ENCODE measurements at regions not wholly inside any gene's neighbourhood (a gene's known extent, or its start where the extent isn't known, plus 50 kb on each side); places are given as distances from the start of the nearest gene placed in this dataset.

GRCh38 chr11:128262463-128263345 is 324.7 kb downstream of the ETS1 start:
- DNase-seq (ENCODE audit: low read depth, low spot score), result no peak

GRCh38 chr11:128261011-128261421 is 326.3 kb downstream of the ETS1 start:
- DNase-seq (ENCODE audit: low read depth, low spot score), result no peak

DNA sequence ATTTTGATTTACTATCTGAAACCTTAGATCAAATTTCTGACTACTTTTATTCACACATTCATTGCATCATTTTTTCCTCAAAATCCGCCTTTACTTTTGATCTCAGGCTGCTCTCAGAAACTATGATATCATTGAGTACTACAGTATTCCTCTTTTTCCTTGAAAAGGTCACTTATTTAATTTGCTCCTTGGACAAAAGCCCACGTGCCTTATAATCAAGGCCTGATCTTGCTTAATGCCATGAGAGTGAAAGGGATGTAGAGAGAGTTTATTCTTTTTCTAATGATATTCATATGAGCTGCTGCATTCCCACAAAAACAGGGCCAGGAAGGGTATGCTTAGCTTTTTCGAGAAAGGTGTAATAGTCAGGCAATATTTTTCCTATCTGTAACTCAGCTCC is 327.0 kb downstream of the ETS1 start:
- no peak for DNase-seq (ENCODE audit: low read depth, low spot score)

DNA sequence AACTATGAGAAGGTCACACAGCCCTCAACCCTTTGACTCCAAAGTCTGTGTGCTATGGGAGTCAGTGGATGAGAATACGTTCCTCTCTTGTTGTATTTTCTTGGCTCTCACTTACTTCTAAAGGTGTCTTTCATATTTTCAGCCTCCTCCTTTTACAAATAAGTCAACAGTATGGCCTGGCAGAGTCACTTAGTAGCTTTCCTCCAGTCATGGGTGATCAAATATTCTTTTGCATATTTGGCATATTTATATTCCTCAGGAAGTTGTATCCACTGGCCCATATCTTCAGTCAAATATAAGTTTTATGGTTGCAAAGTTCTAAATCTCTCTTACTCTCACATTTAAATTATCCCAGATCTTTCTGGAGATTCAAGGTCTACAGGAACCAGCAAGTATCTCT is 327.5 kb downstream of the ETS1 start:
- DNase-seq (ENCODE audit: low read depth, low spot score), result no peak

DNA sequence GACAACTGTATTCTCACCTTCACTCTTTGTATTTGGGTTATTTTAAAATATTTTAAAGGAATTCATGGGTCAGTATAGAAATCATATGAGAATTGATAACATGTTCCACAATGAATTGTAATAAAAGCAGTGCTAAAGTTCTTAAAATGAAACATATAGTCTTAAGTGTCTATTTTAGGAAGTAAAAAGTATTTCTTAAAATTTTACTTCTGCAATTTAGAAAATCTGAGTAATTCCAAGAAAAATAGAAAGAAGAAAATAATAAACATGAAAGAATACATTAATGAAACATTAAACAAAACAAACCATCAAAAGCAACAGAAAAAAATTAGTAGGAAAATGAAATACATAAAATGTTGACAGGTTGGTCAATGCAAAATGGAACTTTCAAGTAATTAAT is 332.4 kb downstream of the ETS1 start:
- no peak for DNase-seq (ENCODE audit: low read depth, low spot score)

GRCh38 chr11:128251140-128251539 is 336.2 kb downstream of the ETS1 start:
- DNase-seq (ENCODE audit: low read depth, low spot score), result no peak

DNA sequence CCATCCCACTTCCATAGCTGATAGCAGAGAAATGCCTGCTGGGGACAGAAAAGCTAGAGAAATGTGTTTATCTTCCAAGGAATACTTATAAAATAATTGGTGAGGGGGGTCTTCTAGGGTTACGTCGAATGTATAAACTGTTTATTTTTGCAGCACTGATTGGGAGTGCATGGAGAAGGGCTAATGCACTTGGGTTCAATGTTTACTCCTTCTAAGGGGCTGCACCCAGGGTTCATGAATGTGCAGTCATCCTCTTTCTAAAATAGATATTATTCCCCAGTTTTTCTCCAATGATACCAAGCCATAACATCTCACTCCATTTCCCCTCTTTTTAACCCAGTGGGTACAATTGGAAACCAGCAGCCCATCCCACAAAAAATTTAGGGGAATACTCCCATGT is 336.9 kb downstream of the ETS1 start:
- DNase-seq (ENCODE audit: low read depth, low spot score), result no peak

GRCh38 chr11:128246810-128247594 is 340.4 kb downstream of the ETS1 start:
- no peak for DNase-seq (ENCODE audit: low read depth, low spot score)

DNA sequence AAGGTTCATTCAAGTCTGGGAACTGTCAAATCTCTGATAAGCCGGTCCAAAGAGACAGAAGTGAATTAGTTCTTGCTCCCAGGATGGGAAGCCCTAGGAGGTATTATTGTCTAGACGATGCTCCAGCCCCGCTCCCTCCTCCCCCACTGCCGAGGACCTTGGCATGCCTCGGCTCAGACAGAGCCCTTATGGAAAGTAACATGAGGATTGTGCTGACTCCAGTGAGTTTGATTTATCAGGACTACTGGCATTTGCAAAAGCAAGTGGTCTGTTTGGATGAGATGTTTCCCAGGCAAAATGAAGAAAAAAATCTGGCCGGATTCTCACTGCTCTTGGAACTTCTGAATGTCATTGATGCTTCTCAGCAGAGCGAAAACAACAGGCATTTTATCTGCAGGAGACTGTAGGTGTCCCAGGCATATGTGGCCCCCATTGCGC is 341.0 kb downstream of the ETS1 start:
- DNase-seq (ENCODE audit: low read depth, low spot score), result no peak

GRCh38 chr11:128244871-128245270 is 342.5 kb downstream of the ETS1 start:
- DNase-seq (ENCODE audit: low read depth, low spot score), result no peak

DNA sequence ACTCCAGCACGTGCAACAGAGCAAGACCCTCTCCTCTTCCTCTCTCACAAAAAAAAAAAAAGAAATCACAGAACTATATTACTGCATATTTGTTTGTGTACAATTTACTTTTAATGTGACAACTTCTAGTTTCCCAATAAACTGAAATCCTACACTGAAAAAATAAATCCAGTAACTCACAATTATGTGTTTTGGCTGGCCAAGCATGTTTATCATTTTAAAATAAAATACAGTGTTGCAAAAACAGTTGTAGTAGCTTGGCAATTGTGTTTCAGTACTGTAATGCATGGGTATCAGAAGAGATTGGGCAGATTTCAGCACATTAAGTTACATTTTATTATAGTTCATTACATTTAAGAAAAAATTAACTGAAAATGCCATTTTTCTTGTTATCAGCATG is 344.9 kb downstream of the ETS1 start:
- no peak for DNase-seq (ENCODE audit: low read depth, low spot score)

DNA sequence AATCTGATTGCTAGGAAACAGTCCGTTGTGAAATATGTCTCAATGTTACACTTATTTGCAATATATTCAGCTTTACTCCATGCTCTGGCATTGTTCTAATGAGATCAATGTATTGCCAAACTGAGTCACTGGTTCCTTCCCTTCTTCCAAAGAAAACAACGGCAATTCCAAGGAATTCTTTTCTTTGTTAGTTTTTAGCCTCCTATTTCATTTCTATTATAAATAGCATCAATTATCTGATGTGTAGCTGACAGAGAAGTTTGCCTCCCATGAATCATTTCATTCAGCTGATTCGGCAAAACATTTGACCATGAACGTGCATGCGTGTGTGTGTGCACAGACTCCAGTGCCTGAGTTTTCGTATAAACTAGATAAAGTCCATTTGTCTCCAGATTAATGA is 346.8 kb downstream of the ETS1 start:
- peak; percentile 53 for DNase-seq (ENCODE audit: low read depth, low spot score)

DNA sequence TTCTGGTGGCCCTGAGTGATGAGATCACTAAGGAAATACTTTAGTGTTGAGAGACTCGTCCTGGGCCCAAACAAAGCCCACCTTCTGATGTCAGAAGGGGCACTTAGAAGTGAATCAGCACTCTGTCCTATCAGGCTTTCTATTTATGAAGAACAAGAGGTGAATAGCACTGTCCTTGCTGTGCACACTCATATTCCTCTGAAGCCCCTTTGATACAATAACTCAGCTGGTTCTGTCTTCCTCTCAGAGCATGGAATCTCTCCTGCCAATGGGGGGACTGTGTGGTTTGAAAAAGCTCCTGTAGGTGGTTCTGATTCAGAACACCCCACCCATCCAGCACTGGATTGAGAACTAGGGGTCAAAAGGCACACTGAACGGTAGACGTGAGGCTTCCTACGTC is 348.1 kb downstream of the ETS1 start:
- no peak for DNase-seq (ENCODE audit: low read depth, low spot score)

DNA sequence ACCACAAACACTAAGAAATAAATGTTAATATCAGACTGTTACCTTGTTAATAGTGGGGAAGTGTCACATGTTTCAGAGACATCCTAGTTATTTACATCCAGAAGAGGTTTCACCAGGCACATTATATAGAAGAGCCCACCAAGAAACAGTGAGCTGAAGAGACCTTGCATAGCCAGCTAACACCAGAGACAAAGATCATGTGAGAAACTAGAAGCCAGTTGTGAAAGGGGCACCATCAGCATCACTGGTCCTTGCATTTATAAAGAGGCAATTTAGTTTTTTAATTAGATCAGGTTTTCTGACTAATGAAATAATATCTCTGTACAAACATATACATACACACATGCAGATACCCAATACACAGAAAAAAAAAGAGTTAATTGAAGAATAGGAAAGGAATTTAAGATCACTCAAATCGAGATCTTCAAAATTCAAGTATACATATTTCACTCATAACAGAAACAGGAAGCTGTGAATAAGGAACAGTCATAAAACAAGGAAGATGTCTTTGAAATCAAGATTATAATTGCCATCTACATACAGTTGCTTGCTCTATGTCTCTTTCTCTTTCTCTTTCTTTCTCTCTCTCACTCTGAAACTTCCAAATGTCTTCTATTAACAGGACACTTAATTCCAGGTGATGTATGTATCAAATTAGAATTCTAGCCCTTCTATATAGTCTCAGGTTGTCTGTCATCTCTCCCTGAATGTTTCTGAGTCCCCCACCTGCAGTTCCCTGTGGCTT is 348.7 kb downstream of the ETS1 start:
- DNase-seq (ENCODE audit: low read depth, low spot score), result no peak

- DNase-seq (ENCODE audit: low read depth, low spot score), result no peak
These were observed 350.6 kb downstream of the ETS1 start for GRCh38 chr11:128236506-128237498.

DNA sequence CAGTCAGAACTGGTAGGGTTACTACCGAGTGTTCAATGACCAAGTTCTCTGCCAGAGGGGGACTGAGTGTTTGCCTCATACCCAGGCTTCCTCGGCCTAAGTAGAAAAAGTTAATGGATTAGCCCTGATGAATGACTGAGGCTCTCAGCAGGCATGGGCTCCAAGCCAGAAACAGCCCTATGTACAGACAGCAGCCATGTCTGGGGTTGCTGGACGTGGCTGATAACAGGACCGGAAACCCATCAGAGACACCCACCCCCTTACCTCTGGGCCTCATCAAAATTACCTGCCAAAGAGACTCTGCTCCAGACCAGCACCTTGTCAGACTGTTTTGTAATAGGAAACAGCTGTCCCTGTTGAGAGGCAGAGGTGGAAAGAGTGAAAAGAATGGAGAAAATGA is 351.4 kb downstream of the ETS1 start:
- peak; percentile 20 for DNase-seq (ENCODE audit: low read depth, low spot score)

GRCh38 chr11:128235426-128235825 is 351.9 kb downstream of the ETS1 start:
- peak; percentile 32 for DNase-seq (ENCODE audit: low read depth, low spot score)

DNA sequence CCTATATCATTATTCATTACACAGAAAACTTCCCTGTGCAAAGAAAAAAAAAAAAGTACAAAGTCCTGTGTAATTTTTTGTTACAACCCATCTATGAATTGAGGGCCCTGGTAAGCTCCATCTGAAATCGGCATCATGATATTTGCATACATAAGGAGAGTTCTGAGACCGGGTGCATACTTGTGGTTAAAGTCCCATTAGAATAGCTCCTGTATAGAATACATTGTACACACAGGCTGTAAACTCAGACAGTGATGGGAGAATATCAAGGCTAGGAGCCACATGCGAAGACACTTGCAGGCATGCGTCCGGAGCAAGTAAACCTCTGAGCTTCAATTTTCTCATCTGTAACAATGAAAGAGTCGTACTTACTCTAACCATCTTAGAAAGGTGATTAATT is 353.2 kb downstream of the ETS1 start:
- DNase-seq (ENCODE audit: low read depth, low spot score), result no peak

GRCh38 chr11:128232588-128232987 is 354.8 kb downstream of the ETS1 start:
- DNase-seq (ENCODE audit: low read depth, low spot score), result no peak

- DNase-seq (ENCODE audit: low read depth, low spot score), result no peak
These were observed 355.4 kb downstream of the ETS1 start for GRCh38 chr11:128231845-128232410.

DNA sequence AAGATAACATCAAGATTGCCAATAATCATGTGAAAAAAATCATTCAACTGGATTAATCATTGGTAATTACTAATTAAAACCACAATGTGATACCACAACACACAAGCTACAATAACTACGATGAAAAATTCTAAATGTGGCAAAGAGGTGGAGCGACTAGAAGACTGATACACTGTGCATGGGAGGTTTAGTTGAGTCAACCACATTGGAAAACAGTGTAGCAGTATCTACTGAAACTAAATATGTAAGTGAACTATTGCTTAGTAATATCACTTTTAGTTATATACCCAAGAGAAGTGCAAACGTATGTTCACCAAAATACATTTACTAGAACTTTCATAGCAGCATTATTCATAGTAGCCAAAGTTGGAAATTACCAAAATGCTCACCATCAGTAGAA is 359.9 kb downstream of the ETS1 start:
- DNase-seq (ENCODE audit: low read depth, low spot score), result no peak
